GM10266 (cell line): ENCODE measurements at regions not wholly inside any gene's neighbourhood (a gene's known extent, or its start where the extent isn't known, plus 50 kb on each side); places are given as distances from the start of the nearest gene placed in this dataset.
"Not testable (repeated sequence)": the region's sequence is repeated elsewhere in the genome, so short reads cannot be mapped to it uniquely, and the experiment has no call there.

Source experiments
- DNase-seq: peaks from one replicate; pipeline ENCODE4 v3.0.0; 2012; ENCODE audit errors: extremely low spot score
- TF ChIP-seq, protein P1 (sequence below): IDR thresholded peaks from 2 replicates; pipeline ENCODE4 v1.5.1; 2012; ENCODE audit warnings: mild to moderate bottlenecking, low read depth; ENCODE audit not compliant: control insufficient read depth, insufficient read depth; ENCODE audit errors: missing control alignments

DNA sequence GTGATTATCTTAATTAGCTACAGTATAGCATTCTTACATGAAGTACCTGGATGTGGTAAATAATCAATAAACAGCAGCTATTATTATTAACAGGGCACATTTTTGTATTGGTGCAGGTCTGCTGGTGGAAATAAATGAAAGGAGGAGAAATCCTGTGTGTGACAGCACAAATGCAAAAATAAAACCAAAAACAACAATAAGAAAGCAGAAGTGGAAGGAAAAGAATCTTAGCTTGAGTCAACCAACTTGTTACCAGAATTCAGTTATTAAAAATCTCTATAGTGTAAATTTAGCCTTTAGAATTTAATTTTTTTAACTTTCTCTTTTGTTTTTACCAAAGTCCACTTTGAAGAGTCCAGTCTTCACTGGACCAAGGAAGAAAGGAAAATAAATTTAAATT lies 63.1 kb upstream of the LSM6 start:
- DNase-seq: no peak
- TF ChIP-seq, protein P1, sequence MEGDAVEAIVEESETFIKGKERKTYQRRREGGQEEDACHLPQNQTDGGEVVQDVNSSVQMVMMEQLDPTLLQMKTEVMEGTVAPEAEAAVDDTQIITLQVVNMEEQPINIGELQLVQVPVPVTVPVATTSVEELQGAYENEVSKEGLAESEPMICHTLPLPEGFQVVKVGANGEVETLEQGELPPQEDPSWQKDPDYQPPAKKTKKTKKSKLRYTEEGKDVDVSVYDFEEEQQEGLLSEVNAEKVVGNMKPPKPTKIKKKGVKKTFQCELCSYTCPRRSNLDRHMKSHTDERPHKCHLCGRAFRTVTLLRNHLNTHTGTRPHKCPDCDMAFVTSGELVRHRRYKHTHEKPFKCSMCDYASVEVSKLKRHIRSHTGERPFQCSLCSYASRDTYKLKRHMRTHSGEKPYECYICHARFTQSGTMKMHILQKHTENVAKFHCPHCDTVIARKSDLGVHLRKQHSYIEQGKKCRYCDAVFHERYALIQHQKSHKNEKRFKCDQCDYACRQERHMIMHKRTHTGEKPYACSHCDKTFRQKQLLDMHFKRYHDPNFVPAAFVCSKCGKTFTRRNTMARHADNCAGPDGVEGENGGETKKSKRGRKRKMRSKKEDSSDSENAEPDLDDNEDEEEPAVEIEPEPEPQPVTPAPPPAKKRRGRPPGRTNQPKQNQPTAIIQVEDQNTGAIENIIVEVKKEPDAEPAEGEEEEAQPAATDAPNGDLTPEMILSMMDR: no peak

DNA sequence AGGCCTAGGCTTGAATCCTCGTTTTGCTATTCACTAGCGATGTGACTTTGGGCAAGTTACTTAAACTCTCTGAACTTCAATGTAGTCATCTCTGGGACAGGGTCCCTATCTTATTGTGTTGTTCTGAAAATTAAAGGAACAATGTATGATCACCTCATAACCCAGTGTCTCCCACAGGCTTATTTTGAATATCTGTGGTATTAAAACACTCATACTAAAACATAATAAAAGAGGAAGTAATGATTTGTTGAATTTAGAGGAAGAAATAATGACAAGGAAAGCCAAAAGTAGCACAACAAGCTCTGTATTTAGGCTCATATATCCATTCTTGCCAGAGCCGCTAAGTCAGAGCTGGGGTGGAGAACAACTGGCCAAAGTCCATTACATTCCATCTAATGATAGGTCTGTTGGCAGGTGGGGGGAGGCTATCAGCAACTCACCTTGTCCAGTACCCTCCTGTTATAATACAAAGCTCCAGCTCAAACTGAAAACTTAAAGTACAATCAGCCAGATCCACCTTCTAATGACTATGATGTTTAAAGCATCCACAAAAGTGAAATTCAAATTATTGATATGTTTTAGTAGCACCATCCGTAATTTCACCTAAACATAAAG lies 64.5 kb upstream of the LSM6 start:
- TF ChIP-seq, protein P1: no peak
- DNase-seq: no peak

DNA sequence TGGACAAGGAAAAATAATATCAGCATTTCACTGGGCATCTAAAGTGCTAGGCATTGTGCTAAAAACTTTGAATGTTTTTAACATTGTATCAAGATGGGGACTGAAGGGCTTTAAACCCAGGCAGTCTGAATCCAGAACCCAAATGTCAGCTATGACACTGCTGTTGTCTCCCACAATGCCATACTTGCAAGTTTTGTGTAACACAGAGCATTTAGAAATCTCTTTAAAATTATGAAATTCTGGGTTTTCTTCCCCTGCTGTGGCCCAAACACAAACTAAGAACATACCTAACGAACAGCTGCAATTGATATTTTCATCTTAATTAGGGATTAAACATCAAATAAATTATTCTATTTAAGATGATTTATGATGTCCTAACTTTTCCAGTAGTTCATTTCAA lies 66.8 kb upstream of the LSM6 start:
- DNase-seq: no peak
- TF ChIP-seq, protein P1: no peak

DNA sequence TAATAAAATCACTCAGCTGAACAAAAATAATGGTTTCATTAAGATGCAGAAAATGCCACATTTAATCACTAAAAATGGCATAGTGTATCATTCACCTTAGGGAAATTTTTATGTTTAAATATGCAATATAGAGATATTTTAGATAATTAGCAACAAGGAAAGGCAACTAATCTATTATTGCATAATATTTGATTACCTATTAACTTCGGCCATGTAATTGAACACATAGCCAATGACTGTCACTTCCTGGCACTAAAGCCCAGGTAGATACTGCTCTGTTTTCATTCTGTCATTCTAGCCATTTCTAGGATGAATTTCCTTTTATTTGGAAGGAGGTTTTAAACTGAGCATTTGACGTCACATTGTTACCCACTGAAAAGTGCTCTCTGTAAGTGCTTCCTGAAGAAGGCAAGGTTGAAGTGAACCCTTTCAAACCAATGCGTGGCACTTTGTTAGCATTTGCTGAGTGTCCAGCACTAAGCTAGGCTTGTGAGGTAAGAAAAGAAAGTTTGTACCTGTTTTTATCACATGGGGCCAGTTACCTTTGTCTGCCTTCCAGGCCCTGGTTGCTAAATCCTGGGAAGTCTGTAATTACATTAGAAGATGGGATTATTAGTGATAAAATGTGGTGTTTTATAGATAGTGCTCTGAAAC lies 67.8 kb upstream of the LSM6 start:
- TF ChIP-seq, protein P1: no peak
- no peak for DNase-seq

DNA sequence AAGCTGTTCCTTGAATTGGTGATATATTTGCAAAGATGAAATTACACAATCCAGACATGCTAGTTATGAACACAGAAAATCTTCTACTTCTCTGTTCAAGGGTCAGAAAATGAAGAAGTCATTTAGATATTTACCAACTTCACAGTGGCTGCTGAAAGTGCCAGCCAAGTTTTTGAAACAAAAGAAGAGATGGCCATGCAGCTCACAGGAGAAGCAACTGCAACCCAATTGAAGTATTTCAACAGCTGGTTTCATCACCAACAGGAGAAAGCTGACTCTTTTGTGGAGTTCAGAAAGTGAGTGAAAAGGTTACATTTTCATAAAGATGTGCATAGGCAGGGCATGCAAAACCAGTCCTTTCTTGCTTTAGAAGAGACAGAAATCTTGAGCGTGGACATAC lies 70.1 kb upstream of the LSM6 start:
- no peak for DNase-seq
- TF ChIP-seq, protein P1: no peak

DNA sequence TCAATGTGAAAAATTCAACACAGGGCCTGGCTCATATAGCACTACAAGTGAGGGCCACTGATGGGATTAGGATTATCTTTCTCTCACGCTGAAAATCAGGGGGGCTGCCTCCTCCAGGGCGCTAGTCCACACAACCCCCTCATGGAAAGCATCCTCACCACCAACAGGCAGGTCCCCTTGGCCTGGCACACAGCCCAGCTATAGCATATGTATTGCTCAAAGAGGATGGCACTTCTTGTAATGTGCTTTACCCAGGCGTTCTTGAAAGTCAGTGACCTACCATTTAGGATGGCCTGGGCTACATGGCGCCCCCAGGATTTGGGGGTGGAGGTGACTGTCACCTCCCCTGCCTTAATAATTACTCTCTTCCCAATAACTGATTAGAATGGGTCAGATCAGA lies 71.0 kb upstream of the LSM6 start:
- TF ChIP-seq, protein P1: no peak
- DNase-seq: no peak

DNA sequence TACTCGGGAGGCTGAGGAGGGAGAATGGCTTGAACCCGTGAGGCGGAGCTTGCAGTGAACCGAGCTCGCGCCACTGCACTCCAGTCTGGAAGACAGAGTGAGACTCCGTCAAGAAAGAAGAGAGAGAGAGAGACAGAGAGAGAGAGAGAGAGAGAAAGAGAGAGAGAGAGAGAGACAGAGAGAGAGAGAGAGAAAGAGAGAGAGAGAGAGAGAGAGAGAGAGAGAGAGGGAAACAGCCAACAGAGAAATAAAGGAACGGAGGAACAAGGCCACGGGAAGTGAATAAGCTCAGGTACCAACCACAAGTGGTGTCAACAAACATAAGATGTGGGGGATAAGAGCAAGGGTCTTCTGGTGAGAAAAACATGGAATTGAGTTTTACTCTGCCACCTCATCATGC lies 71.5 kb upstream of the LSM6 start:
- not testable (repeated sequence) for DNase-seq
